ENCODE measurements at regions not wholly inside any gene's neighbourhood (a gene's known extent, or its start where the extent isn't known, plus 50 kb on each side); places are given as distances from the start of the nearest gene placed in this dataset.

GRCh38 chr2:144706647-144707046 is 186.7 kb upstream of the ZEB2 start:
- TF ChIP-seq CTCF (IDR thresholded peaks at IDR 0.05) (no peak), POLR2AphosphoS5 (IDR thresholded peaks at IDR 0.05; ENCODE audit: low read depth, low read length) (no peak), SIN3A (IDR thresholded peaks at IDR 0.05; ENCODE audit: borderline replicate concordance, insufficient read depth, low read depth, low read length) (no peak)
